Sciatic nerve (tissue), 2 donors: ENCODE measurements at regions not wholly inside any gene's neighbourhood (a gene's known extent, or its start where the extent isn't known, plus 50 kb on each side); places are given as distances from the start of the nearest gene placed in this dataset.
"Not testable (repeated sequence)": the region's sequence is repeated elsewhere in the genome, so short reads cannot be mapped to it uniquely, and the experiment has no call there.

Experiments
- ATAC-seq: fragments of 200-7000 bp; cut with Tn5 transposase; one replicate; pipeline ENCODE4 v1.9.1; 2020; ENCODE audit warnings: mild to moderate bottlenecking, moderate library complexity
- DNase-seq: peaks from one replicate; pipeline ENCODE4 v3.0.0-alpha.2; 2020; ENCODE audit warnings: low spot score
- intact Hi-C: fragments of 100-400 bp; cut with DNase I; formaldehyde crosslinking; loops from one replicate; pipeline ENCODE4 v1.14.2; 2022
- donor health status: DM: no; HTN: no; CAD: no.
- donor health status: DM: no; HTN: no; CAD: no.

- no peak for ATAC-seq
- no peak for DNase-seq
- intact Hi-C loops, result no loop called here
Observed at GRCh38 chr6:121590916-121591315, 155.5 kb downstream of the GJA1 start.

GRCh38 chr6:121592261-121592935 is 157.0 kb downstream of the GJA1 start:
- ATAC-seq (no peak), DNase-seq (no peak)
- intact Hi-C loops, result no loop called here

DNA sequence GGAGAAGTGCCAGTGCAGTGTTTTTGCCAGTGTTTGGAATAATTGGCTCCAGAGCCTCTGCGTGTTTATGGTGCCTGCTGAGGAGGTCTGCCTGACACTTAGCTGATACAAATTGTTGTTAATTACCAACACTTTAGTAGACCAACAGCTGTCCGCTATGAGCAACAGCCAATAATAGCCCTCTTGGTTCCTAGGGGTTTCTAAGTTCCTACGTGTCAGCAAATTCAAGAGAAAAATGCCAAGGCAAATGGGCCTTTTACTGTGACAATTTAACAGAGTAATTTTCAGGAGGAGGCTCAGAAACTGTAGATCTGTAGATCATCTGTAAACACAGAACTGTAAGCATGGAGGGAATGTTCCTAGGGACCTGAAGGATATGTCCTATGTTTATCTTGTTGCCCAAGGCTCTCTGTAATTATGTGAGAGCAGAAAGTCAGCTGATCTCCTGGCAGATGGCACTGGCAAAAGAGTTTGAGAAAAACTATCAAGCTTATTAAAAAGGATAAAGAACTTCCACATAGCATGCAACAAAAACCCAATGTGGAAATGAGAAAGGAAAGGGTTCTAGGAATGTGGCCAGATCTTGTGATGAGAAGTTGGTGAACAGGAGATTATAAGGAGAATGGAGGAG is 157.7 kb downstream of the GJA1 start:
- intact Hi-C loops, result no loop called here
- DNase-seq (no peak), ATAC-seq (no peak)

- intact Hi-C loops, result no loop called here
- ATAC-seq (no peak), DNase-seq (no peak)
Observed at GRCh38 chr6:121594053-121594452, 158.6 kb downstream of the GJA1 start.

GRCh38 chr6:121595646-121596045 is 160.2 kb downstream of the GJA1 start:
- DNase-seq, result no peak
- intact Hi-C loops, result no loop called here
- ATAC-seq, result no peak

- intact Hi-C loops, result no loop called here
- no peak for ATAC-seq
- no peak for DNase-seq
Observed at GRCh38 chr6:121596441-121596840, 161.0 kb downstream of the GJA1 start.

DNA sequence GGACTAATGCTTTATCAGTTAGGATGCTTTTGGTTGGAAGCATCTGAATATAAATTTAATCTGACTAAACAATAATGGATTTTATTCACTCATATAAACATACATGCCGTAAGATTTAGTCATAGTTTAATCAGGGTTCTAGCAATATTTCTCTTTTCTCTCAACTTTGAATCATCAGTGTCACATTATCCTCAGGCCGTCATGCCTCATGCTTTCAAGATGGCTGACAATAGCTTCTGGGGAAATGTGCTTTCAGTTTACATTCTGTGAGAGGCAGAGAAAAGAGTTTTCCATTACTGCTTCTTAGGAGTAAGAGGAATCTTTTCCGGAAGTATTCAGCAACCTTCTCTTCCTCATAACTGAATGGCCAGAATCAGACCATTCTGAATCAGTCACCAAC is 162.2 kb downstream of the GJA1 start:
- no peak for ATAC-seq
- intact Hi-C loops, result no loop called here
- DNase-seq, result no peak

GRCh38 chr6:121599331-121599730 is 163.9 kb downstream of the GJA1 start:
- intact Hi-C loops, ATAC-seq, DNase-seq: not testable (repeated sequence)

GRCh38 chr6:121600389-121601168 is 165.1 kb downstream of the GJA1 start:
- intact Hi-C loops, result no loop called here
- DNase-seq, result no peak
- no peak for ATAC-seq

DNA sequence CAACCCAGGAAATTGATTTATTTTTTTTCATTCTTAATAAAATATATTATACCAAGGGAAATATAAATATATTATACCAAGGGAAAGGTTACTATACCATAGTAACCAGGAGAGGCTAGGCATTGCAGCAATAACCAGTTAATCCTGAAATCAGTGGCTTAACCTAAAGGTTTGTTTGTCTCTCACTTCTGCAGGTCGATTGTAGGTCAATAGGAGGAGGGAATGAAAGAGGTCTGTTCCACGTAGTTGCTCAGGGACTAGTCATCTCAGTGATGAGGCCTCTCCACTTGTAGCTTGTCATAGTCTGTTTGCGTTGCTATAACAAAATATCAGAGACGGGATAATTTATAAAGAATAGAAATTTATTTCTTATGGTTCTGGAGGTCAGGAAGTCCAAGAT is 168.0 kb downstream of the GJA1 start:
- intact Hi-C loops, result no loop called here
- DNase-seq (no peak), ATAC-seq (no peak)

DNA sequence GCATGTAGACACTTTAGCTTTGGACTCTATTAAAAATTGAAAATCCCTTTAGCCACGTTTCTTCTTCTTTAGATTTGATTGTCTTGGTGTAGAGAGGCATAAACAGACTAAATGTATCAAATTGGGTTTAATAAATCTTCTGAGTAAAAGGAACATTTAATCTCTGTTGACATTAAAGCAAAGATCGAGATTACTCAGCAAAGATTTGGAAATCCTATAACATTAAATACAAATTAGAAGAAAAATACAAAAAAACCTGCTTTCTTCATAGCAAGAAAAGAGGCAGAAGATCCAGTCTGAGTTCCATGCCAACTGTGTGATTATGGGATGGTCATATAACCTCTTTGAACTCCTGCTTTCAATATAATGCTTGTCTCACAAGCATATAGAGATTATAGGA is 172.3 kb downstream of the GJA1 start:
- DNase-seq, result no peak
- intact Hi-C loops, result no loop called here
- no peak for ATAC-seq

- intact Hi-C loops, result no loop called here
- no peak for ATAC-seq
- no peak for DNase-seq
Observed at GRCh38 chr6:121608270-121608669, 172.8 kb downstream of the GJA1 start.

GRCh38 chr6:121609281-121609680 is 173.8 kb downstream of the GJA1 start:
- no peak for ATAC-seq
- DNase-seq, result no peak
- intact Hi-C loops, result no loop called here

DNA sequence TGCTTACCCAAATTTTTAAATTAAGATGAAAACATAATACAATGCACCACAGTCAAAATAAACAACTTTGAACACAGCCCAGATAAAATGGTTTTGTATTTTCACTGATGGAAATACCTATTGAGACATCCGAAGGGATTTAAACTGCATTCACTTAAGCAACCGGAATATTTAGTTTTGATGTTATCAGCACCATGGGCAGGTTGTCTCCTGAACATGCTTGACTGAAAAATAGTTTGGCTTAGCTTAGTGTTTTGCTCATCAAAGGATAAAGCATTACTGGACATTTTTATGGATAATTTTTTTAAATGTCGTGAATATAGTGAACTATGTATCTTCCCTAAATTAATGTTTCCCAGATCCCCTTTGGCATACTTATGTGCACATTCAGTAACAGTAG is 177.5 kb downstream of the GJA1 start:
- ATAC-seq (no peak), DNase-seq (no peak)
- intact Hi-C loops, result no loop called here

DNA sequence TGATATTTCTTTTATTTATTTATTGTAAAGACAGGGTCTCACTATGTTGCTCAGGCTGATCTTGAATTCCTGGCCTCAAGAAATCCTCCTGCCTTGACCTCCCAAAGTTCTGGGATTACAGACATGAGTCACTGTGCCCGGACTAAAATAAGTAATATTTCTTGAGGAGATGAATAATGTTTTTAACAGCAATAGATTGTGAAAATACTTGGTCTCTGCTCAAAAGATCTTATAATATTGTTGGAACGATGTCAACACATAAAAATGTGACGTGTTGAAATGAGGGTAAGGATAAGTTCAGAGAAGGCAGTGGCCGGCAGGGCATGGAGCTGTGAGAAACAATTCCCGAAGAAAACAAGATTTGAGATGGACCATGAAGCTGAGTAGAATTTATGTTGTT is 178.7 kb downstream of the GJA1 start:
- DNase-seq (no peak), ATAC-seq (no peak)
- intact Hi-C loops, result no loop called here

DNA sequence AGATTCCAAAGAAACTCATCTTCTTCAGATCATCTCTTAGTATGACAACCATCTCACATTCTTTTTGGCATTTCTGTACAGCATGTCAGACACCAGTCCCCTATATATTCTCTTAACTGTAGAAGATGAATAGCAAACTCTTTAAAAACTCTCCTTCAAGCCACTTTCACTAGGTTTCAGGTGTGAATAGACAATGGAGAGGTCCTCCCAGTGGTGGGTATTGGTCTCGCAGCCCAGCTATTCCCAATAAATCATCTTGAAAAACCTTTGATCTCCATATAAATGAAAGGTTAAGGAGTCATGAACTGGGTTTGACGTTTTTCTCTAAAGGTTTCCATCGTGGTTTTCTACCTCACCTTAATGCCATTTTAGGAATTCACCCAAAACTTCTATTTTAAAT is 180.0 kb downstream of the GJA1 start:
- ATAC-seq (no peak), DNase-seq (no peak)
- intact Hi-C loops, result no loop called here

DNA sequence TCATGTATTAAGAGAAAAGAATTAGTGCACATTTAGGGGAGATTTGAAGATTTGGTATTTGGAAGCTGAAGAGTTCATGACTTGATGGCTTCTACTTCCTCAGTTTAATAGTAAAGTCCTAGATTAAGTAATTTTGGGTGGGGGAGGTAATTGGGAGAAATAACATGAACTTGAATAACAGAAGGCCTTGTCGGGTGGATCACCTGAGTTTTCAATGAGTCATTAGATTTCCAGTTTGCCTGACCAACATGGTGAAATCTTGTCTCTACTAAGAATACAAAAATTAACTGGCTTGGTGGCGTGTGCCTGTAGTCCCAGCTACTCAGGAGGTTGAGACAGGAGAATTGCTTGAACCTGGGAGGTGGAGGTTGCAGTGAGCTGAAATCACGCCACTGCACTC is 181.0 kb downstream of the GJA1 start:
- DNase-seq, result no peak
- intact Hi-C loops, result no loop called here
- ATAC-seq, result no peak

DNA sequence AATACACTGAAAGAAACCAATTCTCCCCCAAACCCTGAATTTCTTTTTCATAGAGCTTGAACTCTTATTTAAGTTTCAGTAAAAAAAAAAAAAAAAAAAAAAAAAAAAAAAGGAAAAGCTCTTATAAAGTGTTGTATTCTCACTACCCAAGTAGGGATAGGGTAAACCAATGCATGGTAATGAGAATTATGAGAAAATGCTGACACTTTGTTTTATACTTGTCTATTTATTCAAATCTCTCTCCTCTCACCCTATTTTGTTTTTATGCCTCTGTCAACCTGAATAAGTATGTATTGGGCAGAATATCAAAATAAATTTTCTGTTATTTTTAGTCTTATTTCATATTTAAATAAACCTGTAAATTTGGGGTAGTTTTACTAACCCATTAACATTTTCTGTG is 181.9 kb downstream of the GJA1 start:
- intact Hi-C loops, result no loop called here
- DNase-seq (no peak), ATAC-seq (no peak)

DNA sequence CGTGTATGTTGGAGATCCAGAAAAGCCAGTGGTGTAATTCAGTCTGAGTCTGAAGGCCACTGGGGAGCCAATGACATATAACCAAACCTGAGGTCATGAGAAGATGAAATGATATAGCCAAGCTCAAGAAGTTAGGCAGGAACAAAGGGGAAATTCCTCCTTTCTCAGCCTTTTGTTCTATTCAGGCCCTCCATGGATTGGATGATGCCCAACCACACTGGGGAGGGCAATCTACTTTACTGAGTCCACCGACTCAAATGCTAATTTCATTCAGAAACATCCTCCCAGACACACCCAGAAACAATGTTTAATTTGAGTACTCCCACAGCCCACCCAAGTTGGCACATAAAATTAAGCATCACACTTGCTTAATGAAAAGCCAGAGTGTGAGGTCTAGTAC is 183.6 kb downstream of the GJA1 start:
- ATAC-seq, result no peak
- intact Hi-C loops, result no loop called here
- no peak for DNase-seq

DNA sequence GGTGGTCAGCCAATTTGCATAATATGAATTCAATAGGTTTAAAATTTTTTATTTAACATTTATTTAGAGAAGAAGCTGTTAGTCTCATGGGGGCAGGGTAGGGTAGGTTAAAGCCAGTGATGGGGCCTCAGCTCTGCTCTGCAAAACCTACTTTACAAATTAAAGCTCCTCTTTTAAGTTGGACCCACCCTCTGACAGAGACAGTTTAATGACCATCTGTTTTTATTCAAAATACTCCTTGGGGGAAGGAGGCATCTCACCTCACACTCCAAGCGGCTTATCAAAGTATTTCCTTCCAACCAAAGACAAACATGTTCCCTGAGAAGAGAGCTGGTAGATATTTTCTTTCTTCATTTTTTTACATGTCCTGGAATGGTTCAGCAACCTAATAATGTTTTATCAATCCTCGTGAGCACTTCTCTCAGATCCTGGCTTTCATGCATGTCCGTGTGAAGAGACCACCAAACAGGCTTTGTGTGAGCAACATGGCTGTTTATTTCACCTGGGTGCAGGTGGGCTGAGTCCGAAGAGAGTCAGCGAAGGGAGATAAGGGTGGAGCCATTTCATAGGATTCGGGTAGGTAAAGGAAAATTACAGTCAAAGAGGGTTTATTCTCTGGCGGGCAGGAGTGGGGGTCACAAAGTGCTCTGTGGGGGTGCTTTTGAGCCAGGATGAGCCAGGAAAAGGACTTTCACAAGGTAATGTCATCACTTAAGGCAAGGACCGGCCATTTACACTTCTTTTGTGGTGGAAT is 184.7 kb downstream of the GJA1 start:
- intact Hi-C loops, result no loop called here
- ATAC-seq (no peak), DNase-seq (no peak)
